Trophoblast cell (in vitro differentiated cells and primary cell): ENCODE measurements at regions not wholly inside any gene's neighbourhood (a gene's known extent, or its start where the extent isn't known, plus 50 kb on each side); places are given as distances from the start of the nearest gene placed in this dataset.

Experiments used
- DNase-seq, 2 donors: peaks; one replicate each; pipeline ENCODE4 v3.0.0-alpha.2; 2016
- H2AFZ ChIP-seq: 2 replicates; pipeline ENCODE4 v1.6.1; 2013; ENCODE audit warnings: low read length, moderate library complexity, mild to moderate bottlenecking; ENCODE audit not compliant: insufficient read depth, poor library complexity
- H2AK5ac ChIP-seq: 2 replicates; pipeline ENCODE4 v1.6.1; 2013; ENCODE audit warnings: mild to moderate bottlenecking, low read length
- H2BK120ac ChIP-seq: 2 replicates; pipeline ENCODE4 v1.6.1; 2013; ENCODE audit warnings: low read length, mild to moderate bottlenecking, moderate library complexity; ENCODE audit not compliant: insufficient read depth, poor library complexity
- H2BK12ac ChIP-seq: 2 replicates; pipeline ENCODE4 v1.6.1; 2013; ENCODE audit warnings: mild to moderate bottlenecking, low read length, moderate library complexity
- H2BK5ac ChIP-seq: 2 replicates; pipeline ENCODE4 v1.6.1; 2013; ENCODE audit warnings: low read length, low read depth, moderate library complexity, mild to moderate bottlenecking; ENCODE audit not compliant: poor library complexity
- H3K14ac ChIP-seq: 2 replicates; pipeline ENCODE4 v1.6.1; 2013; ENCODE audit warnings: mild to moderate bottlenecking, low read length
- H3K18ac ChIP-seq: 2 replicates; pipeline ENCODE4 v1.6.1; 2013; ENCODE audit warnings: mild to moderate bottlenecking, low read length
- H3K23ac ChIP-seq: 2 replicates; pipeline ENCODE4 v1.6.1; 2013; ENCODE audit warnings: low read length
- H3K27ac ChIP-seq: 2 replicates; pipeline ENCODE4 v1.5.1; 2013; ENCODE audit warnings: low read depth, mild to moderate bottlenecking, inconsistent platforms, low read length, moderate library complexity
- H3K27me3 ChIP-seq: 2 replicates; pipeline ENCODE4 v1.6.1; 2013; ENCODE audit warnings: inconsistent platforms, mild to moderate bottlenecking, low read length, moderate library complexity; ENCODE audit not compliant: insufficient read depth
- H3K36me3 ChIP-seq, 2 experiments: 1 replicate in 1 of 2; 2 replicates in 1 of 2; pipeline ENCODE4 v1.6.1; 2013; ENCODE audit warnings: low read length in 2 of 2, mild to moderate bottlenecking in 2 of 2, moderate library complexity in 1 of 2; ENCODE audit not compliant: insufficient read depth in 2 of 2, control insufficient read depth in 1 of 2
- H3K4ac ChIP-seq: 2 replicates; pipeline ENCODE4 v1.6.1; 2013; ENCODE audit warnings: low read depth, mild to moderate bottlenecking, low read length, moderate library complexity
- H3K4me1 ChIP-seq, 2 experiments: 1 replicate in 1 of 2; 2 replicates in 1 of 2; pipeline ENCODE4 v1.6.1; 2013; ENCODE audit warnings: low read length in 2 of 2, mild to moderate bottlenecking in 2 of 2, moderate library complexity in 1 of 2; ENCODE audit not compliant: insufficient read depth in 2 of 2, control insufficient read depth in 1 of 2
- H3K4me2 ChIP-seq: 2 replicates; pipeline ENCODE4 v1.6.1; 2013; ENCODE audit warnings: inconsistent platforms, mild to moderate bottlenecking, low read length, moderate library complexity
- H3K4me3 ChIP-seq: 2 replicates; pipeline ENCODE4 v1.5.1; 2013; ENCODE audit warnings: mild to moderate bottlenecking, low read depth, low read length, inconsistent platforms
- H3K79me1 ChIP-seq: one replicate; pipeline ENCODE4 v1.6.1; 2013; ENCODE audit warnings: low read length
- H3K79me2 ChIP-seq: 2 replicates; pipeline ENCODE4 v1.6.1; 2013; ENCODE audit warnings: low read length, mild to moderate bottlenecking; ENCODE audit not compliant: control insufficient read depth, insufficient read depth, poor library complexity
- H3K9ac ChIP-seq: 2 replicates; pipeline ENCODE4 v1.6.1; 2013; ENCODE audit warnings: mild to moderate bottlenecking, low read length
- H3K9me3 ChIP-seq: 2 replicates; pipeline ENCODE4 v1.6.1; 2013; ENCODE audit warnings: low read depth, mild to moderate bottlenecking, control low read depth, inconsistent platforms, low read length; ENCODE audit not compliant: insufficient read depth
- H4K12ac ChIP-seq: 2 replicates; pipeline ENCODE4 v1.6.1; 2013; ENCODE audit warnings: low read depth, mild to moderate bottlenecking, low read length, moderate library complexity
- H4K8ac ChIP-seq: 2 replicates; pipeline ENCODE4 v1.6.1; 2013; ENCODE audit warnings: low read depth, mild to moderate bottlenecking, low read length, moderate library complexity
- H4K91ac ChIP-seq: one replicate; pipeline ENCODE4 v1.6.1; 2013; ENCODE audit warnings: low read depth, mild to moderate bottlenecking, low read length, moderate library complexity
- WGBS: extraction: QIAGEN DNeasy Blood & Tissue Kit; methylation state at CpG from one replicate; pipeline ENCODE4 v1.1.7; 2013; ENCODE audit warnings: missing lambda C conversion rate; ENCODE audit not compliant: insufficient read length, insufficient coverage; ENCODE audit errors: extremely low coverage; 5-methylcytosine and 5-hydroxymethylcytosine counted together

GRCh38 chr3:81439108-81439507 lies 322.3 kb downstream of the GBE1 start:
- Histone ChIP-seq H3K36me3 (no peaks in the 10 kb centered on the region), H3K4me1 (peaks cover 0 to 3% of the 10 kb centered on the region in 2 experiments), H2BK5ac (no peak overlapping the region), H3K4me3 (no peak overlapping the region), H3K27me3 (no peaks in the 10 kb centered on the region), H3K27ac (no peak overlapping the region), H3K79me2 (no peaks in the 10 kb centered on the region), H3K4me2 (no peak overlapping the region), H2AK5ac (no peak overlapping the region), H4K91ac (no peak overlapping the region), H4K12ac (no peak overlapping the region), H2AFZ (no peak overlapping the region), H3K9ac (no peak overlapping the region), H3K9me3 (no peaks in the 10 kb centered on the region), H3K4ac (no peak overlapping the region), H3K23ac (no peak overlapping the region), H2BK120ac (no peak overlapping the region), H3K79me1 (no peaks in the 10 kb centered on the region), H3K14ac (no peak overlapping the region), H3K18ac (no peak overlapping the region), H2BK12ac (no peak overlapping the region), H4K8ac (no peak overlapping the region)
- WGBS, result no CpG with 5 or more reads among the region's 1 CpG
- no peak for DNase-seq

GRCh38 chr3:81437683-81438082 lies 323.8 kb downstream of the GBE1 start:
- H2BK5ac ChIP-seq, result no peak overlapping the region
- H3K14ac ChIP-seq, result no peak overlapping the region
- no peaks in the 10 kb centered on the region for H3K27me3 ChIP-seq
- no peak overlapping the region for H3K9ac ChIP-seq
- H2BK12ac ChIP-seq, result no peak overlapping the region
- H3K27ac ChIP-seq, result no peak overlapping the region
- no peaks in the 10 kb centered on the region for H3K79me2 ChIP-seq
- no peak overlapping the region for H3K18ac ChIP-seq
- peak in 1 of 2 donors; percentile 18 for DNase-seq
- H2AFZ ChIP-seq, result no peak overlapping the region
- peak overlapping the region; percentile 37 for H3K23ac ChIP-seq
- H2AK5ac ChIP-seq, result no peak overlapping the region
- no peak overlapping the region for H4K12ac ChIP-seq
- no peak overlapping the region for H3K4ac ChIP-seq
- H2BK120ac ChIP-seq, result no peak overlapping the region
- H3K4me1 ChIP-seq, result peaks cover 0 to 3% of the 10 kb centered on the region in 2 experiments
- no peak overlapping the region for H4K91ac ChIP-seq
- H3K9me3 ChIP-seq, result no peaks in the 10 kb centered on the region
- H3K4me3 ChIP-seq, result no peak overlapping the region
- H4K8ac ChIP-seq, result no peak overlapping the region
- WGBS, result no CpG with 5 or more reads among the region's 3 CpGs
- no peaks in the 10 kb centered on the region for H3K36me3 ChIP-seq
- H3K79me1 ChIP-seq, result no peaks in the 10 kb centered on the region
- no peak overlapping the region for H3K4me2 ChIP-seq

- WGBS, result no CpG with 5 or more reads among the region's 3 CpGs
- H3K4me3 ChIP-seq, result no peak overlapping the region
Measured at GRCh38 chr3:81436182-81436581, 325.3 kb downstream of the GBE1 start.

GRCh38 chr3:81435050-81435449 lies 326.4 kb downstream of the GBE1 start:
- H3K14ac ChIP-seq, result no peak overlapping the region
- no peak overlapping the region for H3K27ac ChIP-seq
- no peak overlapping the region for H3K4me3 ChIP-seq
- no peak overlapping the region for H4K12ac ChIP-seq
- H2BK5ac ChIP-seq, result no peak overlapping the region
- H2BK120ac ChIP-seq, result no peak overlapping the region
- H3K9ac ChIP-seq, result no peak overlapping the region
- H3K27me3 ChIP-seq, result no peaks in the 10 kb centered on the region
- no peaks in the 10 kb centered on the region for H3K79me2 ChIP-seq
- no peaks in the 10 kb centered on the region for H3K9me3 ChIP-seq
- H3K4me2 ChIP-seq, result no peak overlapping the region
- no peak overlapping the region for H4K91ac ChIP-seq
- no peak overlapping the region for H3K4ac ChIP-seq
- no peak overlapping the region for H2AFZ ChIP-seq
- no peak overlapping the region for H3K18ac ChIP-seq
- no peak overlapping the region for H3K23ac ChIP-seq
- H4K8ac ChIP-seq, result no peak overlapping the region
- no peak overlapping the region for H2AK5ac ChIP-seq
- no CpG with 5 or more reads among the region's 1 CpG for WGBS
- DNase-seq, result no peak
- no peaks in the 10 kb centered on the region for H3K79me1 ChIP-seq
- H3K4me1 ChIP-seq, result peaks cover 0 to 3% of the 10 kb centered on the region in 2 experiments
- H3K36me3 ChIP-seq, result no peaks in the 10 kb centered on the region
- no peak overlapping the region for H2BK12ac ChIP-seq

More at GRCh38 chr3:81436182-81436581, 325.3 kb downstream of the GBE1 start:
- no peak overlapping the region for H4K12ac ChIP-seq
- no peaks in the 10 kb centered on the region for H3K79me2 ChIP-seq
- H3K27ac ChIP-seq, result no peak overlapping the region
- H2BK120ac ChIP-seq, result no peak overlapping the region
- H2AK5ac ChIP-seq, result no peak overlapping the region
- no peak overlapping the region for H3K4ac ChIP-seq
- DNase-seq, result no peak
- no peaks in the 10 kb centered on the region for H3K36me3 ChIP-seq
- no peak overlapping the region for H2BK5ac ChIP-seq
- no peak overlapping the region for H3K18ac ChIP-seq
- H2AFZ ChIP-seq, result no peak overlapping the region
- no peaks in the 10 kb centered on the region for H3K79me1 ChIP-seq
- H3K9ac ChIP-seq, result no peak overlapping the region
- H3K27me3 ChIP-seq, result no peaks in the 10 kb centered on the region
- no peak overlapping the region for H3K23ac ChIP-seq
- no peak overlapping the region for H4K91ac ChIP-seq
- H3K9me3 ChIP-seq, result no peaks in the 10 kb centered on the region
- H3K14ac ChIP-seq, result no peak overlapping the region
- H4K8ac ChIP-seq, result no peak overlapping the region
- H3K4me2 ChIP-seq, result no peak overlapping the region
- no peak overlapping the region for H2BK12ac ChIP-seq
- H3K4me1 ChIP-seq, result peaks cover 0 to 3% of the 10 kb centered on the region in 2 experiments
